Left lobe of liver (tissue), 2 donors: ENCODE measurements at regions not wholly inside any gene's neighbourhood (a gene's known extent, or its start where the extent isn't known, plus 50 kb on each side); places are given as distances from the start of the nearest gene placed in this dataset.

Source experiments
- ATAC-seq: fragments of 200-7000 bp; cut with Tn5 transposase; one replicate; pipeline ENCODE4 v1.9.1; 2020; ENCODE audit warnings: mild to moderate bottlenecking, moderate library complexity
- DNase-seq: peaks from one replicate; pipeline ENCODE4 v3.0.0-alpha.2; 2020; ENCODE audit warnings: low spot score
- donor health status: DM: no; HTN: no; CAD: no; lungs with moderate emphysema.
- donor health status: DM: no; HTN: yes; CAD: no.

DNA sequence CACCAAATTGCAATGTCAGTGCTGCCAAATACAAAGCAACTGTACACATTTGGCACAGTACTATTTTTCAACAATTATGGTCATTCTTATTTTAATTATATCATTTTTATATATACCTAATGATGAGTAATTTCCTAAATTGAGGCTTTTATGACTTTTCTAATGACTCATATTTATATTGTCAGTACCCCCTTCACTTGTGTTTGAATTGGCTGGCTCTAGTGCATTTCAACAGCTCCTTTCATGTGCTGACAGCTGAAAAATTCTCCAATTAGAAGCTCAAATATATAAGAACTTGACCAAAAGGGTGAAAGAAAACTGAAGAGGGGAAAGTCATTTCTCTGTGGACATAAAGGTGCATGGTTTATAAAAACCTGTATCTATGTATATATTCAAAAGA lies 263.3 kb downstream of the SLITRK1 start:
- no peak for DNase-seq
- ATAC-seq = no peak

DNA sequence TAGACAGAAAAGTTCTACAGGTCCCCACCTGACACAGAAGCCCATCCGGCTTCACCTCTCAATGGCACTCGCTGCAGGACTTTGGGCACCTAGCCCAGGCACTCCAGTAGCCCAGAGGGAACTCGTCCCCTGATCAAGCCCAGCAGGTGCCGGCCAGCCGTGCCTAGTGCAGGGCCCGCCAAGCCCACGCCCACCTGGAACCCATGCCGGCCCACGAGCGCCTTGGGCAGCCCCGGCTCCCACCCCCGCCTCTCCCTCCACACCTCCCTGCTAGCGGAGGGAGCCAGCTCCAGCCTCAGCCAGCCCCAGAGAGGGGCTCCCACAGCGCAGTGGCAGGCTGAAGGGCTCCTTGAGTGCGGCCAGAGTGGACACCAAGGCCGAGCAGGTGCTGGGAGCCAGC lies 268.8 kb downstream of the SLITRK1 start:
- ATAC-seq = no peak
- DNase-seq = no peak

GRCh38 chr13:83601539-83601938 lies 280.7 kb downstream of the SLITRK1 start:
- DNase-seq = no peak
- ATAC-seq = no peak

- ATAC-seq (no peak), DNase-seq (no peak)
Observed at GRCh38 chr13:83592095-83592494, 290.2 kb downstream of the SLITRK1 start.

- ATAC-seq (no peak), DNase-seq (no peak)
Observed at GRCh38 chr13:83589814-83590213, 292.5 kb downstream of the SLITRK1 start.

DNA sequence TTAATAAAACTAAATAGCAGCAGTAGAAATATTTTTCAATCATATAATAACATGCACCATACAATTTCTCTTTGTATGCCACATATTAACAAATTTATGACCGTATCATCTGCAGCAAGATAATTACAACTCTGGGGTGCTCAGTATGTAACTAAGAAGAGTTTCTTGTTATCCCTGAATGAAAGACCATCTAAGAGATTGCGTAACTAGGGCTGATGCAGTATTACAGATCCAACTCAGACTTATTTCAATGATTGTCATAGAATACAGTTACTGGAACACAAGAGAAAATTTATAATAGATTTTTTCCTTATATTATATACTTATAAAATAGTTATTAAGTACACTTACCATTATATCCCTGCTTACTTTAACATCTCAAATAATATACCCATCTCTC lies 305.1 kb downstream of the SLITRK1 start:
- ATAC-seq = no peak
- no peak for DNase-seq

DNA sequence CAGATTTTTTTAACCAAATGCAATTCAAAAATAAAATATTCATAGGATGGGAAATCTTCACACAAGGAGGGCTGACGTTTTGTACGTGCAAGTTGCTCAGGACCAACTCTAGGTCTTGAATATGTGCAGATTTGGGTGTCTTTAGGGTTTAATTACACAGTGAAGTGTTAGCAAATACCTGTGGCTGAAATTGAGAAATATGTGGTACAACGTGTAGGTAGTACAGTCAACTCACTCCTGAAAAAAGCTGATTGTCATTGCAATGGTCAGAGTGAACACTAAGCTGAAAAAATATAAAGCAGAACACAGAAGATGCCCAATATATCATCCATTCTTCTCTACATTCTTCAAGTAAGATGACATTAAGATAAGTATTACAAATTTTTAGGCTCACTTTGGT lies 314.3 kb downstream of the SLITRK1 start:
- ATAC-seq (no peak), DNase-seq (no peak)

GRCh38 chr13:83563499-83563898 lies 318.8 kb downstream of the SLITRK1 start:
- ATAC-seq (no peak), DNase-seq (no peak)

DNA sequence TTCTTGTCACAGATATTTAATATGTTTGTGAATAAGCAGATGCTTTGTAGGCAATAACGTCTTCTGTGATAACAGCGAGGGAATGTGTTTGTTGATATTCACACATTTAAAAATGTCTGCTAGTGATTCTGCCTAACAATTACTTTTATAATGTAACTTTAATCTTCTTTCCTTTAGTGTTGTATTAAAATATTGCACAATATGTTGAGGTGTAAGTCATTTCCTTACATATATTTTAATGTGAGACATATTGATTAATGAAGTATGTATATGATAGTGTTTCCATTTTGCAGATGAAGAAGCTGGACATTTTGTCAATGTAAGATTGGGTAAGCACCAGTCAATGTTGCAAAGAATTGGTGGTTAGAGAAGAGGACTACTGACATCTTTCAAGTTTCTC lies 324.4 kb downstream of the SLITRK1 start:
- ATAC-seq (no peak), DNase-seq (no peak)

DNA sequence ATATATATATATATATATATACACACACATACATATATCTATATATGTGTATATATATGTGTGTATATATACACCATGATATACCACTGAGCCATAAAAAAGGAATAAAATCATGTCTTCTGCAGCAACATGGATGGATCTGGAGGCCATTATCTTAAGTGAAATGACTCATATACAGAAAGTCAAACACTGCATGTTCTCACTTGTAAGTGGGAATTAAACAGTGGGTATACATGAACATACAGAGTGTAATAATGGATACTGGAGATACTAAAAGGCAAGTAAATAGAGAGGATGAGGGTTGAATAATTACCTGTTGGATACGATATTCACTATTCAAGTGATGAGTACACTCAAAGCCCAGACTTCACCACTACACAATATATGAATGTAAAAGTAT lies 332.6 kb downstream of the SLITRK1 start:
- ATAC-seq (no peak), DNase-seq (no peak)

DNA sequence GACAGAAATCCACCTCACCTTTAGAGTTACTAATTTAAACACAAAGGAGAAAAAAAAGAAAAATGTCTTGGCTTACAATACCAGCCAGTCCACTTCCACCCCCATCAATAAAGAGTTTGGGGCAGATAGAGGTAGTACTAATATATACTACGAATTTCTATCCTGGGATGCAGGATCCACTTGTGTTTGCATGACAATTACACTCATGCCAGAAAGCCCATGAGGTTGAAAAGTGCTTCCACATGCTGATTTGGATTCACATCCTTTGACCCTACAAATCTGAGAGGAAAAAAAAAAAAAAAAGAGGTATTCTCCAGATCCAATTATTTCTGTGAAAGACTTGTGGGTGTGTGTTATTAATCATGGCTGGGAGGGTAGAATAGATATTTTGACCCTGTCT lies 335.2 kb downstream of the SLITRK1 start:
- DNase-seq = no peak
- ATAC-seq = no peak

- ATAC-seq (no peak), DNase-seq (no peak)
Observed at GRCh38 chr13:83546476-83546875, 335.8 kb downstream of the SLITRK1 start.

GRCh38 chr13:83538636-83539035 lies 343.6 kb downstream of the SLITRK1 start:
- no peak for DNase-seq
- ATAC-seq = no peak

DNA sequence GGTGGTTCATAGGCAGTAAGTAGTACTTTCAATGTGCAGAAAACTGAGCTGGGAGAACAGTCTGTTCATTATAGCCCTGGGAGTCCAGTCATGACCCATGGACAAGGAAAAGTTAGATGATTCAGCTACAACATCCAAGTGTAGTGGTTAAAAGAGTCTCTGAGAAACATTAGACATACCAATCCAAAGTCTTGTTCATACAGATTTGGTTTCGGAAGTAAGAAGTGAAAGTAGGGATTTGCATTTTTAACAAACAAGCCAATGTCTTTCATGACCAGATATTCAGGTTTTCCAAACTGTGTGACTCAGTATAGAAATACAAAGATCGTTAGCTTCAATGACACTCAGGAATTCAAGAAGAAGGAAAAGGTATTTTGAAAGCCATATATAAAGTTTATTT lies 345.3 kb downstream of the SLITRK1 start:
- no peak for ATAC-seq
- DNase-seq = no peak

DNA sequence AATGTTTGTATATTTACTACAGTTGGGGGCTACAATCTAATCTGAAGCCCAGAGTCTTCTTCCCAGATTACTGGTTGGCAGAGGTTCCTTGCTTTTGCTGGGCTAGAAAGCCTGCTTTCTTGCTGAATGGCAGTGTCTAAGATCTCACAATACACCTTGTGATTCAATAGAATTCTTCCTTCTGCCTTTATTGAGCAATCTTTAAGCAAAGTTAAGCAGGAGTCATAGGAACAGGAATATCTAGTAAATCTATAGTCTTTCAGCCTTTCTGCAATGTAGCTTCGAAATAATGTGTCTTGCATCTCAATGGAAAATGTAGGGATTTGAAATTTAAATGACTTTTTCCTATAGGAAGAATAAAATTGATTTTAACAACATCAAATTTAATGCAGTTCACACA lies 346.1 kb downstream of the SLITRK1 start:
- ATAC-seq = no peak

DNA sequence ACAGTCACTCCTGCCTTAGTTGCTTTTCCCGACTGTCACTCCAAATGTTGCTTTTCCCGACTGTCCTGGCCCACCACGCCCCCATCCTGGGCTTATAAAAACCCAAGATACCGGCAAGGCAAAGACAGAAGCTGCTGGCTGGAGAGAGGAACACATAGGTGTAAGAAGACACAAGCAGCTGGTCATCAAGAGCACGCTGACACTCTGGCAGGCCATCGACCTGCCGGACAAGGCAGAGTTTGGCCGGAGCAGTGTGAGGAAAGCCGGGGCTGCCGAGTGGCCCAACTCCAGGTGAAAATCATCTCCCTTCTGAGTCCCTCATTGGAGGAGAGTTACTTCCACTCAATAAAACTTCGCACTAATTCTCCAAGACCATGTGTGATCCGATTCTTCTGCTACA lies 349.5 kb downstream of the SLITRK1 start:
- ATAC-seq (no peak), DNase-seq (no peak)

More for the DNA sequence above, 346.1 kb downstream of the SLITRK1 start:
- DNase-seq = no peak

DNA sequence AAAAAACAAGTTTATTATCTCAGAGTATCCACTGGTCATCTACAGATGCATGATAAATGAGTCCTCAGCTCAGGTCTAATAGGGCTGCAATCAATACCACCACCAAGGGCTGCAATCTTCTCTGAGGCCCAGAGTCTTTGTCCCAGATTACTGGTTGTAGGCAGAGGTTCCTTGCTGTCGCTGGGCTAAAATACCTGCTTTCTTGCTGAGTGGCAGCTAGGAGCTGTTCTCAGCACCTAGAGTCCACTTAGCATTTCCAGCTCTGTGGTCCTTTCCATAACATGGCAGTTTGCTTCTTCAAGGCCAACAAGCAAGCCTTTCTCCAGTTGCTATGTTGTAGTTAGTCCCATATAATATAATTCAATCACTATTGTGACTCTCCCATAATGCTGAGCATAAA lies 351.3 kb downstream of the SLITRK1 start:
- DNase-seq (no peak), ATAC-seq (no peak)

DNA sequence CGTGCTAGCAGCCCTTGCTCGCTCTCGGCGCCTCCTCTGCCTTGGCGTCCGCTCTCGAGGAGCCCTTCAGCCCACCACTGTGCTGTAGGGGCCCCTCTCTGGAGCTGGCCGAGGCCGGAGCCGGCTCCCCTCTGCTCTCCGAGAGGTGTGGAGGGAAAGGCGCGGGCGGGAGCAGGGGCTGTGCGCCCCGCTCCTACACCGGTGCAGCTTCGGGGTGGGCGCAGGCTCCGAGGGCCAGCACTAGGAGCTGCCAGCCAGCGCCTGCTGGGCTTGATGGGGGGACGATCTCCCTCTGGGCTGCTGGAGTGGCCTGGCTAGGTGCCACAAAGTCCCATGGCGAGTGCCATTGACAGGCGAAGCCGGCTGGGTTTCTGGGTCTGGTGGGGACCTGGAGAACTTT lies 365.5 kb downstream of the SLITRK1 start:
- DNase-seq (no peak), ATAC-seq (no peak)

- no peak for DNase-seq
- ATAC-seq = no peak
Observed at GRCh38 chr13:83515268-83516015, 366.8 kb downstream of the SLITRK1 start.

DNA sequence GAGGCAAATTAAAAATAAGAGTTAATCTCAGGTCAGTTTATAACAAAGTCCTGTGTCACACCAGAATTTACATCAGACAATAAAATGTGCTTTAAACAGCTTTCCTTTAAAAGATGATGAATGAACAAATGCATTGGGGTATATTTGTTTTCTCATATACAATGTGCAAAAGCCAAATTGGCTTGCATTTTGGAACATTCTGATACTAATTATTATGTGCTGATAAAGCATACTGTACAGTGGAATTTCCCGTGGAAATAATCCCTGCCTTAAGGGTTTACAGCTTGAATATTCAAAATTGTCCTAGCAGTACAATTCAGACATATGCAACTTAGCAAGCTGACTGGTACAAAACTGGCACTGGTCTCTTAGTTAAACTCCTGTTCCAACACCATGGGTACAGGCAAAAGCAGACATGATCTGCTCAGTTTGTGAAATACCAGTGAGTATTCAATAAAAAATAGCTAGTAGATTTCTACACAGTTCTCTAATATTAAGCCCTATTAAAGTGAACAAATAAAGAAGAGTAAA lies 373.4 kb downstream of the SLITRK1 start:
- no peak for ATAC-seq
- DNase-seq = no peak

DNA sequence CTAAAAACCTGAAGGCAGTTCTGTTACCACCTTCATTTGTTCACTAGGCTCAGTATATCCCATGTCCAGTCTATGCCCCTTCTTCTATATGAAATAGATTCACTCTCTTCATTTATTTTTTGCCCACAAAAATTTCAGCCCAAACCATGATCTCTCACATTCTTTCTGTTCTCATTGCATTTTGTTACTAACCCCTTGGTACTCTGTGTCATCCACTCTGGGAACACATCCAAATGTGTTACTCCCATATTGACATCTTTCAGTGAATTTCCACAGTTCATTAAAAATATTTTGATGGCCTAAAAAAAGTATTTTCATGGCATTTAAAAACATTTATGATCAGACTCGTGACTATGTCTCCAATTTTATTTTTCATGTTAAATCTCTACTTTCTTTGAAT lies 378.9 kb downstream of the SLITRK1 start:
- DNase-seq (no peak), ATAC-seq (no peak)

DNA sequence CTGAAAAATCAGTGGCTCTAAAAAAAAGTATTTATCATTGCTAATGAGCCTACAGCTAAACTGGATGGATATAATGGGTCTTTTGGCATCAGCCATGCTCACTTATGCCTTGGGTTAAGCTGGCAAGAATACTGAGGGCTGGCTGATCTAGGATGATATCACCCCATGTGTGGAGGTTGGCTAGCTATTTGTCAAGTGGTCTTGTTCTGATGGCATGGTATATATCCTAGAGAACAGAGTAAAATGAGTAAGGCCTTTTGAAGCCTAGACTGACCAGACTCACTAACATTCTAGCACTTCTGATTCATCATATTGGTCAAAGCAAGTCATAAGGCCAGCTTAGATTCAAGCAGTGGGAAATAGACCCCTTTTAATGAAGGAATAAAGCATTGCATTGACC lies 383.0 kb downstream of the SLITRK1 start:
- no peak for ATAC-seq

More for the DNA sequence above, 383.0 kb downstream of the SLITRK1 start:
- DNase-seq = no peak
